CD14-positive monocyte (primary cell): ENCODE measurements at regions not wholly inside any gene's neighbourhood (a gene's known extent, or its start where the extent isn't known, plus 50 kb on each side); places are given as distances from the start of the nearest gene placed in this dataset.

Experiments
- DNase-seq, 3 donors: peaks; one replicate each; pipeline ENCODE4 v3.0.0-alpha.2; 2011 to 2022
- H2AFZ ChIP-seq: 2 replicates; pipeline ENCODE4 v1.6.0; 2012; ENCODE audit warnings: mild to moderate bottlenecking, low read depth, low read length, inconsistent platforms; ENCODE audit not compliant: insufficient read depth, poor library complexity, severe bottlenecking
- H3K27ac ChIP-seq, 2 donors: 1 replicate in 1 of 2; 2 replicates in 1 of 2; pipeline ENCODE4 v1.5.1; 2012 to 2013; ENCODE audit warnings: low read length in 2 of 2, control low read depth in 1 of 2, inconsistent platforms in 1 of 2, low read depth in 1 of 2, mild to moderate bottlenecking in 1 of 2
- H3K27me3 ChIP-seq, 2 donors: one replicate each; pipeline versions ENCODE4 v1.6.0 to v1.6.1; 2011 to 2013; ENCODE audit warnings: low read length in 2 of 2; ENCODE audit not compliant: control insufficient read depth in 2 of 2, insufficient read depth in 2 of 2
- H3K36me3 ChIP-seq, 2 donors: replicated peaks in 1 of 2; 1 replicate in 1 of 2; 2 replicates in 1 of 2; pipeline versions ENCODE4 v1.5.1 to v1.6.1; 2012 to 2013; ENCODE audit warnings: low read length in 2 of 2, control low read depth in 1 of 2, inconsistent platforms in 1 of 2, mild to moderate bottlenecking in 1 of 2; ENCODE audit not compliant: insufficient read depth in 2 of 2, control insufficient read depth in 1 of 2
- H3K4me1 ChIP-seq, 2 donors: 1 replicate in 1 of 2; 2 replicates in 1 of 2; pipeline versions ENCODE4 v1.5.1 to v1.6.1; 2012 to 2013; ENCODE audit warnings: low read length in 2 of 2, control low read depth in 1 of 2, inconsistent platforms in 1 of 2, mild to moderate bottlenecking in 1 of 2, moderate library complexity in 1 of 2; ENCODE audit not compliant: insufficient read depth in 2 of 2, control insufficient read depth in 1 of 2
- H3K4me2 ChIP-seq: replicated peaks from 2 replicates; pipeline ENCODE3; 2012; ENCODE audit warnings: low read length, moderate library complexity, mild to moderate bottlenecking; ENCODE audit not compliant: poor library complexity, severe bottlenecking; ENCODE audit errors: extremely low read depth
- H3K4me3 ChIP-seq, 3 experiments: fragments of 200-600 bp in 1 of 3; sonication (generic) in 1 of 3; replicated peaks in 1 of 3; 1 replicate in 2 of 3; 2 replicates in 1 of 3; pipeline ENCODE4 v1.5.1; 2011 to 2013; ENCODE audit warnings: low read length in 3 of 3, mild to moderate bottlenecking in 3 of 3, control low read depth in 2 of 3, low read depth in 2 of 3, inconsistent platforms in 1 of 3, moderate library complexity in 1 of 3
- H3K79me2 ChIP-seq: 2 replicates; pipeline ENCODE4 v1.6.0; 2012; ENCODE audit warnings: mild to moderate bottlenecking, control low read depth, inconsistent platforms, low read length, moderate library complexity; ENCODE audit not compliant: insufficient read depth
- H3K9ac ChIP-seq: 2 replicates; pipeline ENCODE4 v1.6.0; 2017; ENCODE audit warnings: low read length, mild to moderate bottlenecking; ENCODE audit not compliant: insufficient read depth, poor library complexity, severe bottlenecking
- H3K9me3 ChIP-seq, 2 donors: replicated peaks in 1 of 2; 1 replicate in 1 of 2; 2 replicates in 1 of 2; pipeline versions ENCODE4 v1.5.1 to v1.6.1; 2012 to 2013; ENCODE audit warnings: low read length in 2 of 2, control low read depth in 1 of 2; ENCODE audit not compliant: control insufficient read depth in 1 of 2, insufficient read depth in 1 of 2
- H4K20me1 ChIP-seq: 2 replicates; pipeline ENCODE4 v1.6.0; 2012; ENCODE audit warnings: mild to moderate bottlenecking, low read length, control low read depth, moderate library complexity; ENCODE audit not compliant: insufficient read depth
- H3K27ac Mint-ChIP-seq, 7 donors: one replicate each; pipeline ENCODE4 v1.8.0; 2020; ENCODE audit warnings: mild to moderate bottlenecking in 7 of 7, mixed read lengths in 7 of 7, moderate library complexity in 6 of 7, inconsistent platforms in 2 of 7
- H3K27me3 Mint-ChIP-seq, 3 donors: one replicate each; pipeline ENCODE4 v1.8.0; 2021 to 2022; ENCODE audit warnings: low read depth in 3 of 3, mild to moderate bottlenecking in 3 of 3, mixed read lengths in 3 of 3, moderate library complexity in 3 of 3, inconsistent platforms in 1 of 3
- H3K36me3 Mint-ChIP-seq, 2 donors: one replicate each; pipeline ENCODE4 v1.8.0; 2020; ENCODE audit warnings: mixed read lengths in 2 of 2, inconsistent platforms in 1 of 2, mild to moderate bottlenecking in 1 of 2
- H3K4me1 Mint-ChIP-seq: one replicate; pipeline ENCODE4 v1.8.0; 2020; ENCODE audit warnings: mild to moderate bottlenecking, mixed read lengths
- H3K4me3 Mint-ChIP-seq, 2 donors: one replicate each; pipeline ENCODE4 v1.8.0; 2020; ENCODE audit warnings: mild to moderate bottlenecking in 2 of 2, mixed read lengths in 2 of 2, moderate library complexity in 1 of 2
- H3K9me3 Mint-ChIP-seq, 7 donors: one replicate each; pipeline ENCODE4 v1.8.0; 2020 to 2022; ENCODE audit warnings: mixed read lengths in 7 of 7, mild to moderate bottlenecking in 6 of 7, moderate library complexity in 6 of 7, inconsistent platforms in 2 of 7
- CTCF ChIP-seq: fragments of 200-600 bp; IDR thresholded peaks from one replicate; pipeline ENCODE4 v1.8.0; 2022; ENCODE audit warnings: antibody characterized with exemption, mild to moderate bottlenecking
- WGBS: methylation state at CpG from one replicate; pipeline ENCODE4 v1.1.5; 2013; ENCODE audit warnings: missing lambda C conversion rate; ENCODE audit not compliant: insufficient coverage; 5-methylcytosine and 5-hydroxymethylcytosine counted together
- intact Hi-C, 2 donors: fragments of 100-400 bp; cut with micrococcal nuclease; formaldehyde crosslinking; loops; one replicate each; pipeline versions ENCODE4 v1.15.0 to v1.15.1; 2023

GRCh38 chr13:110018009-110018408, 231.6 kb upstream of the IRS2 start:
- Histone ChIP-seq H3K27ac (no peak overlapping the region), H3K9me3 (no peaks in the 10 kb centered on the region), H3K79me2 (no peaks in the 10 kb centered on the region), H3K4me3 (no peak overlapping the region), H4K20me1 (no peaks in the 10 kb centered on the region), H3K36me3 (no peaks in the 10 kb centered on the region), H3K4me2 (no peak overlapping the region), H3K4me1 (no peaks in the 10 kb centered on the region), H3K9ac (no peak overlapping the region), H3K27me3 (no peaks in the 10 kb centered on the region), H2AFZ (no peak overlapping the region)
- TF ChIP-seq CTCF = no peak
- DNase-seq = no peak
- WGBS = 87% methylated on average over 9 of the region's 11 CpGs
- Mint-ChIP-seq H3K27me3 (peaks cover 0 to 4% (median 3%) of the 10 kb centered on the region in 3 donors), H3K27ac (no peak overlapping the region), H3K9me3 (peaks cover 0 to 14% (median 0%) of the 10 kb centered on the region in 7 donors), H3K4me1 (no peaks in the 10 kb centered on the region), H3K4me3 (no peak overlapping the region), H3K36me3 (no peaks in the 10 kb centered on the region)
- intact Hi-C loops = no loop called here

DNA sequence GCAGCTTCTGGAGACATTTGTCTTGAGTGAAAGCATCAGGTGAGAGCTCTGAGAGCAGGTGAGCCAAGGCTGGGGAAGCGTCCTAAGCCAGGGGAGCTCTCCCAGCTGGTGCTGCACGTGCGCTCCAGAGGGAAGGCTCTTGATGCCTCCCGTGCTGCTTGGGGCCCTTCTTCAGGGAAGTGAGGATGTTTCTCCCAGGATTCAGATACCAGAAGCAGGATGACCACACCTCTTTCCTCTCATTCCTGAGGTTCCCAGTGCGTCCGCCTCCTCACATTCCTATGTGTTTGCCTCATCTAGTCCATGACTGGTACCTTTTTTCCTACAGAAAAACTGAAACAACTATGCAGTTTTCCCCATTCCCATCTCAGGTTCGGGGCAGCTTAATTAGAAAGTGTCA, 231.0 kb upstream of the IRS2 start:
- H2AFZ ChIP-seq = no peak overlapping the region
- no peak overlapping the region for H3K4me2 ChIP-seq

More for the DNA sequence above, 231.0 kb upstream of the IRS2 start:
- intact Hi-C loops = no loop called here
- peaks cover 0 to 14% (median 0%) of the 10 kb centered on the region in 7 donors for H3K9me3 Mint-ChIP-seq
- H3K9ac ChIP-seq = no peak overlapping the region
- H3K79me2 ChIP-seq = no peaks in the 10 kb centered on the region
- no peaks in the 10 kb centered on the region for H4K20me1 ChIP-seq
- H3K36me3 Mint-ChIP-seq = no peaks in the 10 kb centered on the region
- DNase-seq = no peak
- 100% methylated on average over 3 of the region's 7 CpGs for WGBS
- H3K4me3 Mint-ChIP-seq = no peak overlapping the region
- no peaks in the 10 kb centered on the region for H3K9me3 ChIP-seq
- no peaks in the 10 kb centered on the region for H3K4me1 ChIP-seq
- no peaks in the 10 kb centered on the region for H3K27me3 ChIP-seq
- no peaks in the 10 kb centered on the region for H3K4me1 Mint-ChIP-seq
- no peak overlapping the region for H3K4me3 ChIP-seq
- H3K27ac Mint-ChIP-seq = peak overlapping the region in 1 of 7 donors; percentile 54
- H3K27ac ChIP-seq = no peak overlapping the region
- no peaks in the 10 kb centered on the region for H3K36me3 ChIP-seq
- peaks cover 0 to 4% (median 2%) of the 10 kb centered on the region in 3 donors for H3K27me3 Mint-ChIP-seq
- TF ChIP-seq CTCF = no peak
